OCI-M1 (cell line): ENCODE measurements at regions not wholly inside any gene's neighbourhood (a gene's known extent, or its start where the extent isn't known, plus 50 kb on each side); places are given as distances from the start of the nearest gene placed in this dataset.
"Not testable (repeated sequence)": the region's sequence is repeated elsewhere in the genome, so short reads cannot be mapped to it uniquely, and the experiment has no call there.

Source experiments
- DNase-seq: peaks from one replicate; lab custom pipeline; 2025; lab: John Stamatoyannopoulos, UW

- DNase-seq, result no peak
Observed at GRCh38 chr4:184949020-184949419, 69.3 kb upstream of the HELT start.

GRCh38 chr4:184950117-184950830 lies 68.0 kb upstream of the HELT start:
- no peak for DNase-seq

GRCh38 chr4:184950926-184951325 lies 67.4 kb upstream of the HELT start:
- DNase-seq, result no peak

GRCh38 chr4:184951668-184952160 lies 66.6 kb upstream of the HELT start:
- no peak for DNase-seq

GRCh38 chr4:184952522-184952921 lies 65.8 kb upstream of the HELT start:
- DNase-seq, result no peak

- DNase-seq, result no peak
Observed at GRCh38 chr4:184953421-184953945, 64.8 kb upstream of the HELT start.

- no peak for DNase-seq
Observed at GRCh38 chr4:184953971-184954370, 64.3 kb upstream of the HELT start.

GRCh38 chr4:184954482-184954881 lies 63.8 kb upstream of the HELT start:
- DNase-seq, result no peak

GRCh38 chr4:184955116-184955515 lies 63.2 kb upstream of the HELT start:
- no peak for DNase-seq

- DNase-seq, result no peak
Observed at GRCh38 chr4:184955636-184956035, 62.7 kb upstream of the HELT start.

GRCh38 chr4:184957446-184958115 lies 60.7 kb upstream of the HELT start:
- DNase-seq, result no peak

- DNase-seq, result no peak
Observed at GRCh38 chr4:184958127-184958922, 60.0 kb upstream of the HELT start.

- DNase-seq, result peak; percentile 40
Observed at GRCh38 chr4:184958923-184959210, 59.4 kb upstream of the HELT start.

GRCh38 chr4:184959309-184959708 lies 59.0 kb upstream of the HELT start:
- no peak for DNase-seq

- DNase-seq, result no peak
Observed at GRCh38 chr4:184959786-184960185, 58.5 kb upstream of the HELT start.

GRCh38 chr4:184960505-184960971 lies 57.8 kb upstream of the HELT start:
- DNase-seq, result no peak

- no peak for DNase-seq
Observed at GRCh38 chr4:184961660-184962059, 56.6 kb upstream of the HELT start.

- DNase-seq, result no peak
Observed at GRCh38 chr4:184962125-184962638, 56.1 kb upstream of the HELT start.

GRCh38 chr4:184965230-184966050 lies 52.9 kb upstream of the HELT start:
- not testable (repeated sequence) for DNase-seq

- not testable (repeated sequence) for DNase-seq
Observed at GRCh38 chr4:184966051-184966691, 52.1 kb upstream of the HELT start.

GRCh38 chr4:184967699-184968098 lies 50.6 kb upstream of the HELT start:
- not testable (repeated sequence) for DNase-seq
